ENCODE measurements at regions not wholly inside any gene's neighbourhood (a gene's known extent, or its start where the extent isn't known, plus 50 kb on each side); places are given as distances from the start of the nearest gene placed in this dataset.
"Not testable (repeated sequence)": the region's sequence is repeated elsewhere in the genome, so short reads cannot be mapped to it uniquely, and the experiment has no call there.

DNA sequence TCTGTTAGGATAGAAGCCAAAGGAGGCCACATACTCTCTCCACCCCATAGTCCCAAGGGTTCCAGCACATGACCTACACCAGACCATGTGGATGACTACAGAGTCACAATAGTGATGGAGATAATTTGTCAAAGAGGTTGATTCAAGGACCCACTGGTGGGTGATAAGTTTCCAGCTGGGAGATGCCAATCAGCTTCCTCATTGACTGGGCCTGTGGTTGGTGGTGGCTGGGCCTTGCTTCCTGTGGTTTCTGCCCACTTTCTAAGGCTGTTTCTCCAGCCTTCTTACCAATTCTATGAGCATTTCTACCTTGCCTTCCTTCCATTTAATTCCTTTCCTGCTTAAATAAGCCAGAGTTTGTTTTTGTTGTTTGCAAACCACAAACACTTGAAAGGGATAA lies 95.5 kb upstream of the CPEB2 start:
- DNase-seq (ENCODE audit: low spot score): no peak

DNA sequence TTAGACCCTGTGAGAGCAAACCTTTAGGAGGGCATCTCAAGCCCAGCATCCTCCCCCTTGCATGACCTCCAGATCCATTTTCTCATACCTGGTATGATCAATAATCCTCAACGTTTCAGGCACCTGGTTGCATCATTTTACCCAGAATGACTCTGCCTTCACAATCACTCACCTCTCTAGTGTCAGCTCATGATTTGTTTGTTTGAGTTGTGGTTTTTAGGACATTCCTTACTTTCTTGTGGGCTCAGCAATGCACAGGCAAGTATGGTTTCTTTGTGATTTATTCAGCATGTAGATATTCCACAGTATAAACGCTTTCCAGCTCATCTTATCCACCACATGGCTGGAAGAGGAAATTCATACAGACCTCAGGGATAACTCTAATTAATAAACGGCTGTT lies 93.6 kb upstream of the CPEB2 start:
- no peak for DNase-seq (ENCODE audit: low spot score)

DNA sequence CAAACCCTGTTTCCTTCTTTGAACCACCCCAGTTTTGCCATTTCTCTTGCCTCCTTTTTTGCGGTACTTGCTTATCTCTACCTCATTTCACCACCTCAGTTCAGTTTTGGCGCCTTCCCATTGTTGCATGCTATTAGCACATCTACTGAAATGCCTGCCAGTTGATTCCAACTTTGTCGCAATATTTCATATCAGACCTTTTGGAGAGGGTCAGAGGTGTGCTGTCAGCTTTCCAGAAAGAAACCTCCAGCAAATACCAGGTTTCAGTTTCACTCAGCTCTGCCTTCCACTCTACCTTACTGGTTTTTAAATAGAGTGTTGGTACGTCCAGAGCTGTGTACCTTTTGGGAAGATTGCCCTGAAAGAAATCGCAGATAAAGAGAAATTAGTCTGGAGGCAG lies 91.9 kb upstream of the CPEB2 start:
- no peak for DNase-seq (ENCODE audit: low spot score)

- DNase-seq (ENCODE audit: low spot score): no peak
Observed at GRCh38 chr4:14912426-14912825, 89.9 kb upstream of the CPEB2 start.

GRCh38 chr4:14915018-14915417 lies 87.3 kb upstream of the CPEB2 start:
- no peak for DNase-seq (ENCODE audit: low spot score)

DNA sequence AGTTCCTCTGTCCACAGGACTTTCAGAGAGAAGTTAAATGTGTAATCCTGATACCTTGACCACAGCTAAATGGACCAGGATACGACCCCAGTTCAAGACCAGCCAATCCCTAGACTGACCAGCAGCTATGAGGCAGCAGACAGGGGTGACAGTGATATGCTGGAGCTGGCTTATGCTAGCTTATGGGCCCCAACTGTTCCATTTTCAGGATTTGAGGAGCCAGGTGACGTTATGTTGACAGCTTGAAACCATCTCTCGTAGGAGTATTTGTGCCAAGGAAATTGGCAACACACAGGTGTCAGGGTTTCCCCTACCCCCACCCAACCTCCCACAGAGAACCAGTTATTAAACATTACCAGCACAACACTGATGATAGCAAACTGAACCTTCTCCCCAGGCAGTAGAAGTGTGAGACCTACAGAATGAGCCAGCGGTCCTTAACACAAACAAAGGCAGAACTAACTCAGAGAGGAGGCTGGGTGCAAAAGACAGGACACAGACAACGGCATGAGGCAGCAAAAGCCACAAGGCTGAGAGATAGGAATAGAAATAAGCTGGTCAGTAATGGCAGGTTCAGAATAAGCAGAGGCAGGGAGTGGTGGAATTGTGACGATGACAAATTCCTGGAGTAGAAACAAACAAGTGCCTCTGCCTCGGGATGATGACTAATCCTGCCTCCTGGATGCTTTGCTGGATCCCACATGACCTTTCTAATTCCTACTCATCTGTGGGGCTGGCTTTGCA lies 85.6 kb upstream of the CPEB2 start:
- no peak for DNase-seq (ENCODE audit: low spot score)

- DNase-seq (ENCODE audit: low spot score): no peak
Observed at GRCh38 chr4:14917298-14917633, 85.0 kb upstream of the CPEB2 start.

- no peak for DNase-seq (ENCODE audit: low spot score)
Observed at GRCh38 chr4:14918336-14918735, 83.9 kb upstream of the CPEB2 start.

- DNase-seq (ENCODE audit: low spot score): no peak
Observed at GRCh38 chr4:14919785-14920184, 82.5 kb upstream of the CPEB2 start.

DNA sequence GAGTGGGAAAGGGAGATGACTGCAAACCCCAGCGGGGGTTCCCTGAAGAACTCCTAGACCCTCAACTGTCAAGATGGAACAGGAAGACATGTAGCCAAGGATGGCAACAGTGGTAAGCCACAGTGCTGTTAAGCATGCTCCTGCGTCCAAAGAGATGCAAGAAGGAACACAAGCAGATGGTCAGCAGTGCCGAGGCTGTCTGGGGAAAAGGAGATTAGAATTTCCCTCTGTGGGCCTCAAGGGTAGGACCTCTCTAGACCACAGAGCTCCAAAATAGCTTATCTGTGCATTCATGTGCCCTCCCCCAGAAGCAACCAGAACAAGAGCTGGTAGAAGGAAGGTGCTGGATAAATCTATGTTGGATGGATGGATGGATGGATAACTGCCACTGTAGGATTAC lies 82.0 kb upstream of the CPEB2 start:
- no peak for DNase-seq (ENCODE audit: low spot score)

DNA sequence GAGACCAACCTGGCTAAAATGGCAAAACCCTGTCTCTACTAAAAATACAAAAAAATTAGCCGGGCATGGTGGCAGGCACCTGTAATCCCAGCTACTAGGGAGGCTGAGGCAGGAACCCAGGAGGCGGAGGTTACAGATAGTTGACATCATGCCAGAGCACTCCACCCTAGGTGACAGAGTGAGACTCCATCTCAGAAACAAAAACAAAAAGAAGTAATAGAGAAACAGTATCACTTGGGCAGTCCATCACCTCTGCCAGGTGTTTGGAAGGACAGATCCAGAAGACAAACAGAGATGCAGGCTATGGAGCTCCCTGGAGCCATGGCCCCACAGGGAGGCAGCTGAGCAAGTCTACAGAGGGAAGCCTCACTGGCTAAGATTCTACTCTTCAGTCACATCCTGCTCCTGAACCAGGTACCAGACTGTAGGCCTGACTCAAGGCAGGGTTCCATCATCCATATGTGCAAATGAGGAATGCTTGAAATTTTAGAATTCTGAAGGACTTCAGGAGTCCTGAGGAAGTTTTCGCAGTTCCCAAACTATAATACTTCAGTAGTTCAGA lies 81.4 kb upstream of the CPEB2 start:
- DNase-seq (ENCODE audit: low spot score): no peak

DNA sequence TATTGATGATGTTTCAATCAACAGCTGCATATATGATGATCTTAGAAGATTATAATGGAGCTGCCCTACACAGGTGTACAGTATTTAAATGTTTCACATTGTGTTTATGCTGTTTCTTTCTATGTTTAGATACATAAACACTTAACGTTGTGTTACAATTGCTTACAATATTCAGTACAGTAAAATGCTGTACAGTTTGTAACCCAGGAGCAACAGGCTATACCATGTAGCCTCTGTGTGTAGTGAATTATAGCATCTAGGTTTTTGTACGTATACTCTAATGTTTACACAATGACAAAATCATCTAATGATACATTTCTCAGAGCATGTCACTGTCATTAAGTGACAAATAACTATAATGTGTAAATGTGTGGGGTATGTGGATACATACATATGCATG lies 80.5 kb upstream of the CPEB2 start:
- DNase-seq (ENCODE audit: low spot score): not testable (repeated sequence)

GRCh38 chr4:14924076-14924811 lies 78.0 kb upstream of the CPEB2 start:
- DNase-seq (ENCODE audit: low spot score): no peak

DNA sequence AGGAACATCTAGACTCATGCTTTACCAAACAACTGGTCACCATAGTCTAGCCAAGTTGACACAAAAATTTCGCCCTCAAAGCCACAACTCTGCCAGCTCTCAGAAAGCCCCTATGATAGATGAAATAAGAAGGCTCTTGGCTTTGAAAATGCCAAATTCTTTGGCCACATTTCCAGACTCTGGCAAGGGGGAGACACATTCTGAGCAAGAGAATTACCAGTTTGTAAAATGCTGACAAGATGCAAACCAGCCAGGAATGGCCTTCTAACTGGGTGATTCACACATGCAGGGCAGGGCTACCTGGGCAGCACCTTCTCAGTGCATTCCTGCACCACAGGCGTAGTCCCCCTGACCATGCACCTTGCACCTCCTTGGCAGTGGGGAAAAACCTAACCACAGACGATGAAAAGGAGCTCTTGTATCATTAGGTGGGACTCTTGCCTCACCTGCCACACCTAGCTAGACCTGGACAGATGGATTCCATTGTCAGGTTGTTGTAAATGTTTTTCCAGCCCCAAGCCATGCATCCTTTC lies 77.4 kb upstream of the CPEB2 start:
- DNase-seq (ENCODE audit: low spot score): no peak

GRCh38 chr4:14925471-14925870 lies 76.8 kb upstream of the CPEB2 start:
- DNase-seq (ENCODE audit: low spot score): no peak

DNA sequence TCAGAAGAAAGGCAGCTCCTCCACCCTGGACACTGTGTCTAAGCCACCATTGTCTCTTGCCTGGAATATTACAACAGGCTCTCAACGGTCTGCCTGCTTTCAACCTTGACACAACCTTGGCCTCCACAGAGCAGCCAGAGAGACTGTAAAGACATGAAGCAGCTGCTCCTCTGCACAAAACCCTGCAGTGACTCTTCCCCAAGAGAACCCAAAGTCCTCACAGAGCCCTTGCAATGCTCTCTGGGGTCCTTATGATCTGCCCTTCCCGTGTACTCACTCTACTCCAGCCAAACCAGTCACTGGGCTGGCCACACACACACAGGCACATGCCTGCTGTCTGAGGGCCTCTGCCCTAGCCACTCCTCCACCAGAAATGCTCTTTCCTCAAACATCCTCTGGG lies 75.9 kb upstream of the CPEB2 start:
- no peak for DNase-seq (ENCODE audit: low spot score)

DNA sequence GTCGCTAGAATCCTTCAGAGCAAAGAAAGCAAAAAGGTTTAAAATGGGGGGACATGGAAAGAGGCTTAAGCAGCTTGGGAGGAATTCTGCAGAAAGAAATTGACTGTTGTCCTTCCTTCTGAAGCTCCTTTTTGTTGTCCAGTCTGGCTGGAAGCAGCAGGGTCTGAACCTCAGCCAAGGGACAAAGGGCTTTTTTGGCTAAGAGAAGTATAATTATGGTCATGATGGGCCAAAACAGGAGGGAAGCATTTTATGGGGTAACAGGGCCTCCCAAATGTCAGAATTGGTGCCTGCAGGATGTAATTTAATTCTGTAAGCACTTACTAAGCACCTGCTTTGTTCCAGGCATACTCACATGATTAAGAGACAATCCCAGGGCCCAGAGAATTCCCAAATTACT lies 74.2 kb upstream of the CPEB2 start:
- no peak for DNase-seq (ENCODE audit: low spot score)

GRCh38 chr4:14929669-14930068 lies 72.6 kb upstream of the CPEB2 start:
- no peak for DNase-seq (ENCODE audit: low spot score)

DNA sequence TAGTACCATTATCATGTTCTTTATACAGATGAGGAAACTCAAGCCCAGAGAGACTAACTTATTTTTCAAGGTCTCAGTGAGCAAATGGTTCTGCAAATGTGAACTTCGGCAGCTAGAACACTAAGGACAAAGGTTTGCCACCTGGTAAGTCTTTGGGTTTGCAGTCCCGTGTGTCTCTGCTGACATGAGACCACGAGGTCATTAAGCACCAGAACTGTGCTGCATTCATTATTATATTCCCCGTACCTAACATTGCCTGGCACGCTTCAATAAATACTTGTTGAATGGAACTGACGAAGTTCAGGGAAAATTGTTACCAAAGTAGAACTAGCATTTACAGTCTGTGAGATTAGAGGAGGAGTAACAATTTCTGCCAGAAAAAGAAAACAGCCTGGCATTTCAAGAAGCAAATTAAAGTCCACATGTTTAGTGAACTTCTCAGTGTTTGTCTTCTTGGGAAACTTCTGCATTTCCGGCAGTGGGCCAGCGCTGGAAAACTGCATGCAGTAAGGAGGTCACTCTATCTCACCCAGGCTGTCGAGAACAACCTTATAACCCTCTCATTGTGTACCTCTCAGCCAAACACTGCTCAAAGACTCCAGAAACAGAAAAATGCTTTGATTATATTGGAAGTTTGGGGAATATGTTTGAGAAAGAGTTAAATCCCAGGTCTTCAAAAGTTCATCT lies 67.4 kb upstream of the CPEB2 start:
- DNase-seq (ENCODE audit: low spot score): no peak

GRCh38 chr4:14943749-14944148 lies 58.5 kb upstream of the CPEB2 start:
- DNase-seq (ENCODE audit: low spot score): no peak

DNA sequence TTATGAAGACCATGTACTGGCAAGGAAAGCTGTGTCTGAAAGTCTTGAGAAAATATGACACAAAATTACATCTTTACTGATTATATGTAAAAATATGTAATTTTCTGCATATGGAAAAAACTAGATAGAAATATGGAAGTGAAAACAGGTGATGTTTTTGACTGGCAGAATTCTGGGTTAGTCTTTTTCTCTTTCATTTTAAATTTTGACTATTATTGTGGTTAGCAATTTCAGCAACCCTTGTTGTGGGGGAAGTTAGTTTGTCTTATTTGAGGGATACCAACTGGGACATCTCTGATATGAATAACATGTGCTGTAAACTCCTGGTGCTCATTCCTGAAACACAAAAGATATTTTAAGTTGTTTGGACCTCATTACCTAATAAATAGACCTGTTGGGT lies 49.9 kb upstream of the CPEB2 start:
- DNase-seq (ENCODE audit: low spot score): no peak
